ENCODE measurements at regions not wholly inside any gene's neighbourhood (a gene's known extent, or its start where the extent isn't known, plus 50 kb on each side); places are given as distances from the start of the nearest gene placed in this dataset.

DNA sequence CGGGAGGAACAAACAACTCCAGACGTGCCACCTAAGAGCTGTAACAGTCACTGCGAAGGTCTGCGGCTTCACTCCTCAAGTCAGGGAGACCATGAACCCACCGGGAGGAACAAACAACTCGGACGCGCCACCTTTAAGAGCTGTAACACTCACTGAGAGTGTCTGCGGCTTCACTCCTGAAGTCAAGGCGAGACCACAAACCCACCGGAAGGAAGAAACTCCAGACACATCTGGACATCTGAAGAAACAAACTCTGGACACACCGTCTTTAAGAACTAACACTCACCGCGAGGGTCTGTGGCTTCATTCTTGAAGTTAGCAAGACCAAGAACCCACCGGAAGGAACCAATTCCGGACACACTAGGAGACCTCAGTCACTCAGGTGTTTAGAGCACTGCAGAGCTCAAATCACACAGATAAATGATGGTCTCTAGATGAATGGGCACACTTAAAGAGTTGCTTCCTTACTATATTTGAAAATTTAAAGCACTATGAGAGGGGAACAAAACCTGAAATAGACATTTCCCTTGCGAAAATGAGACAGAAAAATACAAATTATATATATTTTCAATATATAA lies 587.7 kb upstream of the ADGRL4 start:
- H3K9me3 ChIP-seq = no peaks in the 10 kb centered on the region
- no peaks in the 10 kb centered on the region for H3K27me3 ChIP-seq
- H3K27ac ChIP-seq = no peak overlapping the region
- no peak overlapping the region for H3K4me3 ChIP-seq (ENCODE audit: low read depth in 1 of 2, low read length in 1 of 2)
- H3K4me1 ChIP-seq (ENCODE audit: control insufficient read depth in 1 of 2, insufficient read depth in 1 of 2, low read depth in 1 of 2, low read length in 1 of 2) = no peaks in the 10 kb centered on the region
- TF ChIP-seq, protein P1, sequence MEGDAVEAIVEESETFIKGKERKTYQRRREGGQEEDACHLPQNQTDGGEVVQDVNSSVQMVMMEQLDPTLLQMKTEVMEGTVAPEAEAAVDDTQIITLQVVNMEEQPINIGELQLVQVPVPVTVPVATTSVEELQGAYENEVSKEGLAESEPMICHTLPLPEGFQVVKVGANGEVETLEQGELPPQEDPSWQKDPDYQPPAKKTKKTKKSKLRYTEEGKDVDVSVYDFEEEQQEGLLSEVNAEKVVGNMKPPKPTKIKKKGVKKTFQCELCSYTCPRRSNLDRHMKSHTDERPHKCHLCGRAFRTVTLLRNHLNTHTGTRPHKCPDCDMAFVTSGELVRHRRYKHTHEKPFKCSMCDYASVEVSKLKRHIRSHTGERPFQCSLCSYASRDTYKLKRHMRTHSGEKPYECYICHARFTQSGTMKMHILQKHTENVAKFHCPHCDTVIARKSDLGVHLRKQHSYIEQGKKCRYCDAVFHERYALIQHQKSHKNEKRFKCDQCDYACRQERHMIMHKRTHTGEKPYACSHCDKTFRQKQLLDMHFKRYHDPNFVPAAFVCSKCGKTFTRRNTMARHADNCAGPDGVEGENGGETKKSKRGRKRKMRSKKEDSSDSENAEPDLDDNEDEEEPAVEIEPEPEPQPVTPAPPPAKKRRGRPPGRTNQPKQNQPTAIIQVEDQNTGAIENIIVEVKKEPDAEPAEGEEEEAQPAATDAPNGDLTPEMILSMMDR (IDR thresholded peaks at IDR 0.05) = no peak
- H3K36me3 ChIP-seq = no peaks in the 10 kb centered on the region

DNA sequence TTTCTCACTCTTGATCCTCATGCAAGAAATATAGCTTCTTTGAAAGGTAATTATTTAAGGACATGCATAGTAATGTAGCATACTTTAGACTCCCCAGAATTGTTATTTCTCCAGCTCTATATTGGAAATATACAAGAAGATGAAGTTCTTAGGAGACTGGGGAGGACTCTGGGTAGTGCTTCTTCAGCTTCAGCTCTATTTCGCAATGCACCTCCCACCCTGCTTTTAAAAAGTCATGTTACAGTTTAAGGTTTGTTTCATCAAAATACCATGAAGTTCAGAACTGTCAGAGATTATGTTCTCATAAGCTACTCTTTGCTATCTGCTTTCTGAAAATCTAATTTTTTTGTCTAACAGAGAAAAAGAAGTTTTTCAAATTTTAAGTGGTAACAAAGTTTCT lies 586.2 kb upstream of the ADGRL4 start:
- Histone ChIP-seq H3K27me3 (no peaks in the 10 kb centered on the region), H3K27ac (no peak overlapping the region), H3K4me3 (ENCODE audit: low read depth in 1 of 2, low read length in 1 of 2) (no peak overlapping the region), H3K36me3 (no peaks in the 10 kb centered on the region), H3K9me3 (no peaks in the 10 kb centered on the region), H3K4me1 (ENCODE audit: control insufficient read depth in 1 of 2, insufficient read depth in 1 of 2, low read depth in 1 of 2, low read length in 1 of 2) (no peaks in the 10 kb centered on the region)
- TF ChIP-seq, protein P1 (IDR thresholded peaks at IDR 0.05) = no peak

DNA sequence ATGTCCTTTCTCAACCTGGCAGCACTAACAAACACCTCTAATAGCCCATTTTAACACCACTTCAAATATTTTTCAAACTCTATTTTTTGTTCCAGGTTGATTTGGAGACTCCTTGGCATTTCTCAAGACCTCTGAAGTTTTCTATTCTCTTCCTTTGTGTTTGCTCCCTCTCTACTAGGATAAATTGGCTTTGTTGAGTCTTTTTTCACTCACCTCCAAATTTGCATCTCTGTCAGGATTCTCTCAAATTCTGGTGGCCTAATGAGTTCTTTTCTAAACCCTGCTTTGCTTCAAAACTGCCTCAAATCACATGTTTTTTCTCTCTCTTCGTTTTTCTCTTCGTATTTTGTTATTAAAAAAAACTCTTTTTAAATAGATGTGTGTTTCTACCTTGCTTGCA lies 582.2 kb upstream of the ADGRL4 start:
- H3K36me3 ChIP-seq = no peaks in the 10 kb centered on the region
- no peak overlapping the region for H3K4me3 ChIP-seq (ENCODE audit: low read depth in 1 of 2, low read length in 1 of 2)
- TF ChIP-seq, protein P1 (IDR thresholded peaks at IDR 0.05) = no peak
- H3K27ac ChIP-seq = no peak overlapping the region
- no peaks in the 10 kb centered on the region for H3K27me3 ChIP-seq
- H3K4me1 ChIP-seq (ENCODE audit: control insufficient read depth in 1 of 2, insufficient read depth in 1 of 2, low read depth in 1 of 2, low read length in 1 of 2) = no peaks in the 10 kb centered on the region
- H3K9me3 ChIP-seq = no peaks in the 10 kb centered on the region

DNA sequence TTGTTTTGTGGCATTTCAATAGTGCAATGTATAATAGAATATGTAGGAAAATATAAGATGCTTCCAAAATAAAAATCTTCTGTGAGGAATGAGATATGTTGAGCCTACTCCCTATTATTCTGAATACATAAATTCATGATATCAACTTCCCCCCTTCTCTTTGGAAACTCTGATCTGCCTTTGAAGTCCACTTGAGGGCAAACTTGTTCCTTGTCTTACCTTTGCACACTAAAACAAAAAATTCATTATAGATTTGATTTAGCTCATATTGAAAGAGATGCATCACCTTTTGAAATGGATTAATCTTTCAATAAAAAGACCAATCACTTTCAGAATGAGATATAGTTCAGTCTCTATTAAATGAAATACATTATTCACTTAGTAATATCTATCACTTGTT lies 580.7 kb upstream of the ADGRL4 start:
- Histone ChIP-seq H3K27me3 (no peaks in the 10 kb centered on the region), H3K36me3 (no peaks in the 10 kb centered on the region), H3K4me3 (ENCODE audit: low read depth in 1 of 2, low read length in 1 of 2) (no peak overlapping the region), H3K9me3 (no peaks in the 10 kb centered on the region), H3K27ac (no peak overlapping the region), H3K4me1 (ENCODE audit: control insufficient read depth in 1 of 2, insufficient read depth in 1 of 2, low read depth in 1 of 2, low read length in 1 of 2) (no peaks in the 10 kb centered on the region)
- TF ChIP-seq, protein P1 (IDR thresholded peaks at IDR 0.05) = no peak

DNA sequence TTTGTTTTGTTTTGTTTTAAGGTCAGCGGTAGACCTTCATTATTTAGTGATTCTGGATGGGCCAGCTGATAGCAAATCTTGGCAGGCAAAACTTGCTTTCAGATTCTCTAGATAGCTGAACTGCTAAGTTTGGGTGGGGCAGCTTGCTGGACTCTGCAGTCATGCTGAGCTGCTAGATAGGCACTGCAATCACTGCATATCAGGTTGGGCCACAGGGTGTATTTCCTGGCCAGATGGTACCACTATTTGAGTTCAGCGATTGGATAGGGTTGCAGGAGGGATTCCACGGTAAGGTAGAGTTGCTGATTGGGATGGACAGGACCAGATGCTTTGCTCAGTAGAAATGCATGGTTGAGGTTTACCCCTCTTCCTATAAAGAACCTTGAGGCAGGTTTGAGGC lies 579.3 kb upstream of the ADGRL4 start:
- Histone ChIP-seq H3K27me3 (no peaks in the 10 kb centered on the region), H3K9me3 (no peaks in the 10 kb centered on the region), H3K27ac (no peak overlapping the region), H3K4me1 (ENCODE audit: control insufficient read depth in 1 of 2, insufficient read depth in 1 of 2, low read depth in 1 of 2, low read length in 1 of 2) (no peaks in the 10 kb centered on the region), H3K36me3 (no peaks in the 10 kb centered on the region), H3K4me3 (ENCODE audit: low read depth in 1 of 2, low read length in 1 of 2) (no peak overlapping the region)
- TF ChIP-seq, protein P1 (IDR thresholded peaks at IDR 0.05) = no peak

DNA sequence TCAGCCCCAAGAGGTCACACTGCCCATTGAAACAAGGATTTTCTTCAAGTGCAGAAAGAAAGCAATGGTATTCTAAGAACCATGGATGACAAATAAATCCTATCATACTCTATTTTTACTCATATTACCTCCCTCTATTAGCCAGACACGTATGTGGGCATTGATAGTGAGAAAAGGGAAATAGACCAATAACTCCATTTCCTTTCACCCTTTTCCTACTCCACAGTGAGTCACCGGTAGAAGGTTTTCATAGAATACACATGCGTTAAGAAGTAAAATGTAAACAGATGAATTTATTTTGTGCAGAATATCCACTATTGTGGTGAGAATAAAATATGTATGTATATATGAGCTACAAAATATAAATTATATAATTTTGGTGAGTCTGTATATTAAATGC lies 568.9 kb upstream of the ADGRL4 start:
- H3K9me3 ChIP-seq = no peaks in the 10 kb centered on the region
- TF ChIP-seq, protein P1 (IDR thresholded peaks at IDR 0.05) = no peak

More for the DNA sequence above, 568.9 kb upstream of the ADGRL4 start:
- Histone ChIP-seq H3K4me3 (ENCODE audit: low read depth in 1 of 2, low read length in 1 of 2) (no peak overlapping the region), H3K27me3 (no peaks in the 10 kb centered on the region), H3K4me1 (ENCODE audit: control insufficient read depth in 1 of 2, insufficient read depth in 1 of 2, low read depth in 1 of 2, low read length in 1 of 2) (no peaks in the 10 kb centered on the region), H3K36me3 (no peaks in the 10 kb centered on the region), H3K27ac (no peak overlapping the region)

Measured in neutrophil (primary cell).